Activated naive CD4-positive, alpha-beta T cell treated with anti-CD3 and anti-CD28 coated beads, Interleukin-2, amount 10 ng/mL, durations not matched to agents 7 days and 5 days (primary cell): ENCODE measurements at regions not wholly inside any gene's neighbourhood (a gene's known extent, or its start where the extent isn't known, plus 50 kb on each side); places are given as distances from the start of the nearest gene placed in this dataset.
"Not testable (repeated sequence)": the region's sequence is repeated elsewhere in the genome, so short reads cannot be mapped to it uniquely, and the experiment has no call there.

Source experiments
- CTCF ChIA-PET: fragments of 350-600 bp; sonication (Branson Sonifier 250); formaldehyde crosslinking; loops from one replicate; lab custom pipeline; 2021; ENCODE audit warnings: antibody characterized with exemption; lab: Charles Lee
- DNase-seq: peaks from one replicate; pipeline ENCODE4 v3.0.0-alpha.2; 2020
- H3K27ac Mint-ChIP-seq: one replicate; pipeline ENCODE4 v1.8.0; 2021; ENCODE audit warnings: mild to moderate bottlenecking, moderate library complexity, mixed read lengths
- H3K27me3 Mint-ChIP-seq: one replicate; pipeline ENCODE4 v1.8.0; 2021; ENCODE audit warnings: mild to moderate bottlenecking, mixed read lengths
- H3K36me3 Mint-ChIP-seq: one replicate; pipeline ENCODE4 v1.8.0; 2021; ENCODE audit warnings: mixed read lengths
- H3K4me1 Mint-ChIP-seq: one replicate; pipeline ENCODE4 v1.8.0; 2021; ENCODE audit warnings: mixed read lengths
- H3K4me3 Mint-ChIP-seq: one replicate; pipeline ENCODE4 v1.8.0; 2021; ENCODE audit warnings: mild to moderate bottlenecking, moderate library complexity, mixed read lengths
- H3K9me3 Mint-ChIP-seq: one replicate; pipeline ENCODE4 v1.8.0; 2021; ENCODE audit warnings: mixed read lengths

DNA sequence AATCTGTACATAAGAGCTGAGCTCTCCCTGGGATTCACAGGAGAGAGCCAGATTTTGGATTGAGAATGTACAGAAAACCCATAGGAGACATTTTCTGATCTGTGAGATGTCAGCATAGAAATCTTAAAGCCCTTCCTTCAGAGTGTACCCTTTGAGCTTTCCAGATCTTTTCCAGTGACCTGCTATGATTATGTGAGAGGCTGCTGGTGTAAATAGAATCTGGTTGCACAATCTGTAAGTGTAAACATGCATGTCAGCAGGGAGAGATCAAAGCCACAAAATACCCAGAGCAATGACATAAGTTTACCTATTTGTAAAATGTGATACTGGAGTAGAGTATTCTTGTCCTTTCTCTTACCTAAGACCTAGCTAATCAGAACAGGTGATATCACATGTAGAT is 471.9 kb downstream of the FOXD4L5 start:
- H3K27me3 Mint-ChIP-seq, H3K27ac Mint-ChIP-seq, H3K4me1 Mint-ChIP-seq, H3K36me3 Mint-ChIP-seq, CTCF ChIA-PET, H3K9me3 Mint-ChIP-seq, DNase-seq, H3K4me3 Mint-ChIP-seq: not testable (repeated sequence)

DNA sequence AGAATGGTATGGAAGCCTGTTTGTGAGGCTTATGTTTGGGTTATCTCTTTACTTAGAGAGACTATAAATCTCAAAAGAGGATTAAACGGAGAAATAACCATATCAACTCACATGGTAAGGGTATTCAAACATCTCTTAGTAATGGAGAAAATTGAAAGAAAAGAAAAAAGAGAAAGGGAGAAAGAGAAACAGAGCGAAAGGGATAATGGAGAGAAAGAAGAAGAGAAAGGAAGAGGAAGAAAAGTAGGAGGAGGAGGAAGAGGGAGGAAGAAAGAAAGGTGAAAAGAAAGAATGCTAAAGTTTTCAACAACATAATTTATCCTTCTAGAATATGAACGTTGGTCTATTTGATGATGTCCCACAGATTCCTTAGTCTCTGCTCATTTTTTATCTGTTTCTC is 506.3 kb downstream of the FOXD4L5 start:
- CTCF ChIA-PET, H3K27ac Mint-ChIP-seq, H3K27me3 Mint-ChIP-seq, DNase-seq, H3K9me3 Mint-ChIP-seq, H3K4me3 Mint-ChIP-seq, H3K36me3 Mint-ChIP-seq, H3K4me1 Mint-ChIP-seq: not testable (repeated sequence)

DNA sequence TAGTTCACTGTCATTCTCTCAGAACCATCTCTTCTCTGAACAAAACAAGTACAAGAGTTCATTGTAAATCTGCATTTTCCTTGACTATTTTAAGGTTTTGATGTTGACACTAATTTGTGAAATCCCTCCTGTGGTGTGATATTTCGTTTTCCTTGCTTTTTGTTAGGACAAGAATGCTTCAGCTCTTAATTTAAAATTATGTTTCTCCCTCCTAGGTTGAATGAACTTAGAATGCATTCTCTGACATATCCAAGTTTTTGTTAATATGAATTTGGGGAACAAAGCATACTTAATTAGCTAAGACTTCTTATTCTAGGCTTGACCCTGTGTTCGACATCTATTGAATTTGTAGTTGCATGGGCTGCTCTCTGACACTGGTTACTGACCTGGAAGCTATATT is 508.7 kb downstream of the FOXD4L5 start:
- H3K27ac Mint-ChIP-seq, H3K36me3 Mint-ChIP-seq, H3K27me3 Mint-ChIP-seq, DNase-seq, CTCF ChIA-PET, H3K4me3 Mint-ChIP-seq, H3K4me1 Mint-ChIP-seq, H3K9me3 Mint-ChIP-seq: not testable (repeated sequence)

DNA sequence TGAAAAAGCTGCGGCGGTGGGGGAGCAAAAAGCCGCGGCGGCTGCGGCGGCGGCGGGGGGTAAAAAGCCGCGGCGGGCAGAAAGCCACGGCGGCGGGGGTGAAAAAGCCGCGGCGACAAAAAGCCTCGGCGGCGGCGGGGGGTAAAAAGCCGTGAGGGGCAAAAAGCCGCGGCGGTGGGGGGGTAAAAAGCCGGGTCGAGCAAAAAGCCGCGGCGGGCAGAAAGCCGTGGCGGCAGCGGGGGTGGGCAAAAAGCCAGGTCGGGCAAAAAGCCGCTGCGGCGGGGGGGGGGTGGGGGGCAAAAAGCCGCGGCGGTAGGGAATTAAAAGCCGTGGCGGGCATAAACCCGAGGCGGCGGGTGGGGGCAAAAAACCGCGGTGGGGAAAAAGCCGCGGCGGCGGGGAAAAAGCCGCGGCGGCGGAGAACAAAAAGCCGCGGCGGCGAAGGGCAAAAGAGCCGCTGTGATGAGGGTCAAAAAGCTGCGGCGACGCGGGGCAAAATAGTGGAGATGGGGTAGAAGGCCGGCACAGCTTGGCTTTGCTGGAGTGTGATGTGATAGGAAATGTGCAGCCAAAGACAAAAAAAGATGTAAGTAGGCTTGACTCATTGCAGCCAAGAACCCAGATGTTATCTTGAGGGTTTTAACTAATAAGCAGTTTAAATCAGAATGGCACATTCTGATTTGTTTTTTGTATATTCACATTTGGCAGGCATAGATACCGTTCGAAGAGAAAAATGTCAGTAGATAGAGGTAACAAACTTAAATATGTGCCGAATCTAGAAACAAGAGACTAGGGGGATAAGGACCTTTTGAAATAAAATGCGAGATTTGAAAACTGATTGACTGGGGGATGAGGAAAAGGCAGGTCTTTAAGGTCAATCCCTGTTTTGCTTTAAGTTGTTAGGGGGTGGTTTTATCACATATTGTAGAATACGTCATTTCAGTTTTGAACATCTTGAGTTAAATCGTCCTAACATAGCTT is 509.9 kb downstream of the FOXD4L5 start:
- H3K4me3 Mint-ChIP-seq, H3K27ac Mint-ChIP-seq, H3K9me3 Mint-ChIP-seq, H3K4me1 Mint-ChIP-seq, H3K36me3 Mint-ChIP-seq, CTCF ChIA-PET, H3K27me3 Mint-ChIP-seq: not testable (repeated sequence)
- DNase-seq: peak; percentile 21

DNA sequence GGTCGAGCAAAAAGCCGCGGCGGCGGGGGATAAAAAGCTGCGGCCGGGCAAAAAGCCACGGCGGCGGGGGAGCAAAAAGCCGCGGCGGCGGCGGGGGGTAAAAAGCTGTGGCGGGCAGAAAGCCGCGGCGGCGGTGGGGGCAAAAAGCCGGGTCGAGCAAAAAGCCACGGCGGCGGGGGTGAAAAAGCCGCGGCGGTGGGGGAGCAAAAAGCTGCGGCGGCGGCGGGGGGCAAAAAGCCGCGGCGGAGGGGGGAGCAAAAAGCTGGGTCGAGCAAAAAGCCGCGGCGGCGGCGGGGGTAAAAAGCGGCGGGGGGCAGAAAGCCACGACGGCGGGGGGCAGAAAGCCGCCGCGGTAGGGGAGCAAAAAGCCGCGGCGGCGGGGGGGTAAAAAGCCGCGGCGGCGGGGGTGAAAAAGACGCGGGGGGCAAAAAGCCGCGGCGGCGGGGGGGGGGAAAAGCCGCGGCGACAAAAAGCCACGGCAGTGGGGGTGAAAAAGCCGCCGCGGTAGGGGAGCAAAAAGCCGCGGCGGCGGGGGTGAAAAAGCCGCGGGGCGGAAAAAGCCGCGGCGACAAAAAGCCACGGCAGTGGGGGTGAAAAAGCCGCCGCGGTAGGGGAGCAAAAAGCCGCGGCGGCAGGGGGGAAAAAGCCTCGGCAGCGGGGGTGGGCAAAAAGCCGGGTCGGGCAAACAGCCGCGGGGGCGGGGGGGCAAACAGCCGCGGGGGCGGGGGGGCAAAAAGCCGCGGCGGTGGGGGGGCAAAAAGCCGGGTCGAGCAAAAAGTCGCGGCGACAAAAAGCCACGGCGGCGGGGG is 510.8 kb downstream of the FOXD4L5 start:
- H3K36me3 Mint-ChIP-seq, H3K4me3 Mint-ChIP-seq, DNase-seq, H3K27ac Mint-ChIP-seq, H3K9me3 Mint-ChIP-seq, H3K4me1 Mint-ChIP-seq, H3K27me3 Mint-ChIP-seq, CTCF ChIA-PET: not testable (repeated sequence)

DNA sequence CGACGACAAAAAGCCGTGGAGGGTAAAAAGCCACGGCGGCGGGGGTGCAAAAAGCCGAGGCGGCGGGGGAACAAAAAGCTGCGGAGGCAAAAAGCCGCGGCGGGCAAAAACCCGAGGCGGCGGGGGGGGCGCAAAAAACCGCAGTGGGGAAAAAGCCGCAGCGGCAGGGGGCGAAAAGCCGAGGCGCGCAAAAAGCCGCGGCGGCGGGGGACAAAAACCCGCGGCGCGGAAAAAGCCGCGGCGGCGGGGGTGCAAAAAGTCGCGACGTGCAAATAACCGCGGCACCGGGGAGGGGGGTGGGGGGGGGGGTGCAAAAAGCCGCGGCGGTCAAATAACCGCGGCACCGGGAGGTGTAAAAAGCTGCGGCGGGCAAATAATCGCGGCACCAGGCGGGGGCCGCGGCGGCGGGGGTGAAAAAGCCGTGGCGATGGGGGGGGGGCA is 511.5 kb downstream of the FOXD4L5 start:
- Mint-ChIP-seq H3K27me3 (peaks cover 8% of the 10 kb centered on the region), H3K4me3 (no peak overlapping the region), H3K4me1 (no peaks in the 10 kb centered on the region), H3K27ac (no peak overlapping the region), H3K36me3 (no peaks in the 10 kb centered on the region), H3K9me3 (no peaks in the 10 kb centered on the region)
- no peak for DNase-seq
- CTCF ChIA-PET: no interaction called here

DNA sequence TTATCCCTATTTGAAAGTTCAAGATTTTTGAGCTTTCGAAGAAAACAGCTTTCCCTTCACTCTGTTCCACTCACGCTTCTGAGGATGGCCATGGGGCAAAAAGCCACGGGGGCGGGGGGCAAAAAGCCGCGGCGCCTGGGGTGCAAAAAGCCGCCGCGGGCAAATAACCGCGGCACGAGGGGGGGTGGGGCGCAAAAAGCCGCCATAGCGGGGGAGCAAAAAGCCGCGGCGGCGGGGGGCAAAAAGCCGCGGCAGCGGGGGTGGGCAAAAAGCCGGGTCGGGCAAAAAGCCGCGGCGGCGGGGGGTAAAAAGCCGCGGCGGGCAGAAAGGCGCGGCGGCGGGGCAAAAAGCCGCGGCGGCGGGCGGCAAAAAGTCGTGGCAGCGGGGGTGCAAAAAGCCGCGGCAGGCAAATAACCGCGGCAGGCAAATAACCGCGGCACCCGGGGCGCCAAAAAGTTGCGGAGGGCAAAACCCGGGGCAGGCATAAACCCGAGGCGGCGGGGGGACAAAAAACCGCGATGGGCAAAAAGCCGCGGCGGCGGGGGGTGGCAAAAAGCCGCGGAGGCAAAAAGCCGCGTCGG is 512.2 kb downstream of the FOXD4L5 start:
- H3K9me3 Mint-ChIP-seq, H3K4me3 Mint-ChIP-seq, CTCF ChIA-PET, H3K27ac Mint-ChIP-seq, H3K27me3 Mint-ChIP-seq, H3K4me1 Mint-ChIP-seq, DNase-seq, H3K36me3 Mint-ChIP-seq: not testable (repeated sequence)

DNA sequence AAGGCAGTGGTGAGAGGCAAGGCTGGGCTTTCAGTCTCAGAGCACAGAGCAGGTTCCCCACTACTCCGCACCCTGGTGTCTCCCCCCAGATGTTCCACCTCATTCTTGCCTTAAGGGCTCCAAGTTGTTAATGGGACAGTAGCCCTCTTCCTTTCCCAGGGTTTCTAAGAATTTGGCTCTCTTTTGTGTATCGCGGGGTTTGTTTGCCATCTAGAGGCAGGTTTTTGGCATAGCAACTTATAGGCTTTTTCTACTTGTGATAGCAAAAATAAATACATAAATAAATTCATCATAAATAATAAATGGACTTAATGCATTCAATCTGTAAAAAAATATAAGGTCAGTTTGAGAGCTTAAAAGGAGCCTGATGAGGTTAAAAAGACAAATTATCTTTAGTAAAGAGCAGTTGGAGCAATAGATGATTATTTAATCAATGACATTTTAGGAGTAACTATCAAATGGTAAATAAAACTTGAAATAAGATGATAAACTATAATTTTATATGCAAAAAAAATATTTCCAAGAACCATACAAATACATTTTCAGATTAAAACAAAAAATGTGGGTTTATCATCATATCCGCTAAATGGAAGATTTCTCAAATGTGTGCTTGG is 512.8 kb downstream of the FOXD4L5 start:
- H3K9me3 Mint-ChIP-seq, H3K27me3 Mint-ChIP-seq, H3K4me3 Mint-ChIP-seq, H3K36me3 Mint-ChIP-seq, CTCF ChIA-PET, DNase-seq, H3K4me1 Mint-ChIP-seq, H3K27ac Mint-ChIP-seq: not testable (repeated sequence)
